Medulla oblongata (tissue), 1 donor: ENCODE measurements at regions not wholly inside any gene's neighbourhood (a gene's known extent, or its start where the extent isn't known, plus 50 kb on each side); places are given as distances from the start of the nearest gene placed in this dataset.

Experiments used
- DNase-seq: peaks from one replicate; pipeline ENCODE4 v3.0.0-alpha.2; 2015; ENCODE audit errors: extremely low spot score

DNA sequence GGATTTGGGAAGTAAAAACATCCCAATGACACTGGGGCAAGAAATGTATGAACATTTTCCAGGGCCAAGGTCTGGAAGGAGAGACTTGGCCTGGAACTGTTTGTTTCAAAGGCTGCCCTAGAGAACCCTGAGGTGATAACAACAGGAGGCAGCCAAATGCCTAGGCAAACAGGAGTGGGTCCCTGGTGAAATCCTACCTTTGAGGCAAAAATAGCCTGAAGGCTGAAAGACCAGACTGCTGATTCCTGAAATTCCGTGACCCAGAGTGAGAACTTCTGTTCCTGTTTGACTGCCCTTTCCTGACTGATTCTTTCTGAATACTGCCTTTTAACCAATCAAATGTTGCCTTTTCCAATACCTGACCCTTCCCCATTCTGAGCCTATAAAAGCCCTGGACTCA is 196.4 kb downstream of the NSUN3 start:
- DNase-seq: no peak

DNA sequence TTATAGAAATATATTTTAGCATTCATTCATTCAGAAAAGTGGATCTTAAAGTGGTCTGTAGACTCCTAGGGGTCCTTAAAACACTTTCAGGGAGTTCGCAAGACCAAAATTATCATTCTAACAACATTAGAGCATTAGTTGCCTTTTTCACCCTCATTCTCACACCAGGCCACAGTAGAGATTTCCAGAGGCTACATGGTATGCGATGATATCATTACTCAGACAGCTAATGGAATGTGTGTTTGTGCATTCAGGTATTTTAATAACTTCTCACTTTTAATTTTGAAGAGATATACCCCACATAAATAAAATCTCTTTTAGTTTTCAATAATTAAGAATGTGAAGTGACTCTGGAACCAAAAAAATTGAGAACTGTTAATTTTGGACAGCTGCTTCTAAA is 206.9 kb downstream of the NSUN3 start:
- DNase-seq: no peak

DNA sequence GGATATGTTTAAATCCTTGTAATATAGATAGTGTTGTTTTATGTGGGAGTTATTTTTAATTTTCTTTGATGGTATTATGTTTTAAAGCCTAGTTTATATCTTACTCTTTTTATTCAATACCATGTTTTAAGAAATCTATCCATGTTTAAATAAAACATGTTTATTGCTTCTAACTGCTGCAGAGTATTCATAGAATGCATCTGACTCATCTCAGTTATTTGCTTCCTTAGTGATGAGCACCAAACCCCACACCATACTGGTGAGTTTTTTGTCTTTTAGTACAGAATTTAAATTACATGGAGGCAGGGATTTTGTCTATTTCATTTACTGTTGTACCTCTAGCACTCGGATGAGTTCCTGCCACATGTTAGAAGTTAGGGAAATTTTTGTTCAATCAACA is 209.2 kb downstream of the NSUN3 start:
- no peak for DNase-seq

DNA sequence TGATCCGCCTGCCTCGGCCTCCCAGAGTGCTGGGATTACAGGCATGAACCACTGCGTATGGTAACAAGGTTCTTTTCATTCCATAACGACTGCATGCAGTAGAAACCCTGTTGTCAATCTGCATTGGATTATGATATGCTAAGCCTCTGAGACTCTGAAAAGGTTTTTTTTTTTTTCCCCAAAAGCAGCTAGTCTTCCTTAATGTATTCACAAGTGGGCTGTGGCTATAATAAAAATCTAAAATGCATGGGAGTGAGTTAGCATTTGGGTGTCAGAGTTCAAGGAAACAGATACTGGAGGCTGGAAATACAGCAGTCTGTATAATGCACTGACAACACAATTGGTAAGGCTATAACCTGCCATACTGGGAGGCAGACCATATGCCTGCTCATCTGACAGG is 218.1 kb downstream of the NSUN3 start:
- no peak for DNase-seq

DNA sequence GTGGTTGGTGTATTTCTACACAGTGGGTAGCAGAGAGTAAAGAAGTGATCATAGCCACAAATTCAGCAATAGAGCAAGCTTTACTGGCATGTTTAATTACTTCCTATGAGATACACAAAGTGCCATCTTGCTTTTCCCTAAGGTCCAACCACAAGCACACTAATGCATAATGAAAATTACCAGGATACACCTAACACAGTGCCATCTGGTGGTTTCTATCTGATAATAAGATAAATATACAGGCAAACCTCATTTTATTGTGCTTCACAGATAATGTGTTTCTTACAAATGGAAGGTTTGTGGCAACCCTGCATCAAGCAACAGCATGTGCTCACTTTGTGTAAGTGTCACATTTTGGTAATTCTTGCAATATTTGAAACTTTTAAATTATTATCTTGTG is 223.0 kb downstream of the NSUN3 start:
- DNase-seq: no peak

DNA sequence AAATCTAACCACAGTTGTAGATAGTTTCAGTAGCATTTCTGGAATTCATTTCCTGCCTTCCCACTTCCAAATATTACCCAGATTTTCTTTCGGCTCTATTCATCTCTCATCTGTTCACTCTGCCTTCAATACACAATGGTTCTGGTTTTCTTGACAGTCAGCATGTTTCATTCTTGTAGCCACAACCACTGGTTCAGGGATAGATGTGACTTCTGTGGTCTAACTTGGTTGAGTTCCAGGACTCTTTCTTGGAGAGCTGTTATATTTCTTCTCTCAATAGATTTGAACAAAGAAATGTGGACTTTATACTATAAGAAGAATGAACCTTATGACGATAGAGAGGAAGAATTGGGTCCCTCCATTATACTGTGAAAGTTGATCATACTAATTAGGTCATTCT is 228.8 kb downstream of the NSUN3 start:
- DNase-seq: no peak

DNA sequence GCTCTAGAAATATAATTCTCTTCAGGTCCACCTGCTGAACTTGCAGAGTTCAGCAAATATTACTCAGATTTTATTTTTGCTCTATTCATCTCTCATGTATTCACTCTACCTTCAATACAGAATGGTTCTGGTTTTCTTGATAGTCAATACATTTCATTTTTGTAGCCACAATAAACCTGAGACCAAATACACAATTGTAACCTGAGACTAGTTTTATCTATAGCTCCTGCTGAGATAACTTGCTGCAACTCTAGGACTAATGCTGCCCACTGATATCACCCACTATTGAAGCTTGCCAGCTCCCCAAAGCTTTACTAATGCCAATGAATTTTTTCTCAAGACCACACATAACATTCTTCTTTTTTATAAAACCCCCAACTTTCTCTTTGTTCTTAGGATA is 229.3 kb downstream of the NSUN3 start:
- no peak for DNase-seq

DNA sequence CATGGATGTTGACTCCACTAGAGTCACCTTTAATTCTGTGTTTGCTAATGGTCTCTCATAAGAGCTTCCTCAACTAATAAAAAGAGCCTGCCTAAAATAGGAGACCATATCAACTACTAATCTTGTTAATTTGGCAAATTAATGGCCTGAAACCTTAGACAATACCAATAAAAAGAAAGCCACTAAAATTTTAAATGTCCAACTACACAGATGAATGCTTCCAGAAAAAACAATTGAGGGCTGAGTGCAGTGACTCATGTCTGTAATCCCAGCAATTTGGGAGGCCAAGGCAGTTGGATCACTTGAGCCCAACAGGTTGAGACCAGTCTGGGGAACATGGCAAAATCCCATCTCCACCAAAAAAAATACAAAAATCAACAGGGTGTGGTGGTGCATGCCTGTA is 230.9 kb downstream of the NSUN3 start:
- DNase-seq: no peak

DNA sequence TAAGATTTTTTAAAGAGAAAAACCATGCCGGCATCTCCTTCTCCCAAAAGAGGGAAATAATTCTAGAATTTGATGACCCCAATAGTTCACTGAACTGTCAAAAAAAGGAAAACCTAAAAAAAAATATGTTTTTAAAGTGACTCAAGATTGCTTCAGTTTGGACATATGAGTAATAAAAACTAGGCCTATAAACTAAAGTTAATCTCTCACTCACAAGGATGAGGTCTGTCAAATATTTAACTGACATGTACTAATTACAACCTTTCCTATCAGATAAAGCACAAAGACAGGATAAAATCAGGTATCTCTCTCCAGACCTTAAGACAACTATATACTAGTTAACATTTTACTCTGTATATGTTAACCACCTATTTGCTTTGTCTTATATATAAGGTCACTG is 231.9 kb downstream of the NSUN3 start:
- no peak for DNase-seq

DNA sequence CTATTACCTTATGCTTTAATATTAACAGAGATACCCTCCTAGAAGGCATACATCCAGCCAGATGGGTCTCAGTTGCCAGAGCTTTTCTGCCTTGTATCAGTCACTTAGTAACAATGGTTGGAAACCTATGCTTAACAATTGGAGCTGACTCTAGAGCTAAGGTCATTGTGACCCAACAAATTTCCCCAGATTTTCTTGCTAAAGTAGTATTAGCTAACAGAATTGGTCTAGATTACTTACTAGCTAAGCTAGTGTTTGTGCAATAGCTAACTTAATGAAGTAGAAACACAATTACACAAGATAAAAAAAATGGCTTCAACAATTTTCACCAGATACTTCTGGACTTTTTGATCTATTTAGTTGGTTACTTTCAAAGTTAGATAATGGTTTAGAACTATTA is 236.9 kb downstream of the NSUN3 start:
- no peak for DNase-seq

DNA sequence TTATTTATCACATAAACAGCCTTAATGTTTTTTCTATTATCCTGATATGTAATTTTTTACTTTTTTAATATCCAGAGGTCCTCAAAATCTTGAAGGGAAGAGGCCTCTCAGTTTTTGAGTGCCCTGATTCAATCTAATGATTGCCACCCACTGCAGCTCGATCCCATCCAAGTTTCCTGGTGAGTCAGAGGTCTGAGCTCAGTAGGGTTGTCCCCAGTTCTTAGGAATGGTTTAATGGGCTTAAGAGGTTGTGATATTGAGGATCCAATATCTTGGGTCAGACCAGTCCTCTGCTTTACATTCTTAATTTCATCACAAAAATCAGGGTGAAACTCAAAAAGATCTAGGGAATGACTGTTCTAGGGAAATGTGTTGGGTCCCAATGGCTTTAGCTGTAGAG is 238.5 kb downstream of the NSUN3 start:
- DNase-seq: no peak

DNA sequence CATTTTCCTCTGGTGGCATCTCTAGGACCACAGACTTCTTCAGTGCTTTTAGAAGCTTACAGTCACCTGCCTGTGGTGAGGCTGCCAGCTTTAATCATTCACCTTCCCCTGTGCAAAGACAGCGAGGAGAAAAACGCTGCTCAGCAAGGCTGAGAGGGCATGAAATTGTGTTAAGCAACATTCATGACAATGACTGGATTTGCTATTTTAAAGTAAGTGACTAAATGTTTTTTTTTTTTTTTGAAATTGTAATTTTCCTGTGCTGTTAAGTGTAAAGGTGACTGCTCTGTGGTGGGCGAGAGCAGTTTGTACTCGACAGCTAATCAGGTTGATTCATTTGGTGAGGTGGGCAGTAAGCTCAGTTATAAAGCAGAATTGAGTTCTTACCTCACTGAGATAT is 240.4 kb downstream of the NSUN3 start:
- no peak for DNase-seq

DNA sequence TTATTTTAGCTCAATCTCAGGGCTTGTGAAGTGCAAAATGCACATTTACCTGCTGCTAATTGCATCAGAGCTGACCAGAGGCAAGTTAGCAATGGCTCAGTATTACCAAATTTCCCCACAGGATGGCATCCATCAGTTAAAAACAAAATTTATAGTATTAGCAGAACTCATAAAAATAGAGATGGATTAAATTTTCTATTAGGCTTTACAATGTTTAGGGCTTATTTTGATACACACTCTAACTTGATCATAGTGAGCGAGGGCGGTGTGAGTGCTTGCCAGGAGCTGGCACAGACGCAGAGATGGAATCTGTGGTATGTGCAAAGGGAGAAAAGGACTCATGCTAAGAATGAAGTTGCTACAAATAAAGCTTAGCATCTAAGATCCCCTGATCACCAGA is 241.0 kb downstream of the NSUN3 start:
- peak; percentile 30 for DNase-seq

DNA sequence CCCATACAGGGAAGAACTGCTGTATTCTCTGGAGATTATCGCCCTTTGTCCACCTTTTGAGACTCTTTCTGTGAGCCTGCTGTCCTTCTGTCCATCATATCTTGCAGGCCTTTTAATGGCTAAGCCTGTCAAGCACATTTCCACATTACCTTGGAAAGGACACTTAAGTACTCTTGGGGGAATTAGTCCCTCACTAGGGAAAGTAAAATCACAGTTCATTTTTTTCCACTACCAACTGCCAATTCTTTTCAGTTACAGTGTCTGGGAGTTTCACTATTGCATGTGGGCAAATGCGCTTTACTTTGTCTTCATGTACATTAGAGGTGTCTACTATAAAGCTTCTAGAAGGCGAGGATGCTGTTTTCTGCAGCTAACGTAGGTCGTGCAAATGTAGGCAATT is 242.1 kb downstream of the NSUN3 start:
- no peak for DNase-seq

DNA sequence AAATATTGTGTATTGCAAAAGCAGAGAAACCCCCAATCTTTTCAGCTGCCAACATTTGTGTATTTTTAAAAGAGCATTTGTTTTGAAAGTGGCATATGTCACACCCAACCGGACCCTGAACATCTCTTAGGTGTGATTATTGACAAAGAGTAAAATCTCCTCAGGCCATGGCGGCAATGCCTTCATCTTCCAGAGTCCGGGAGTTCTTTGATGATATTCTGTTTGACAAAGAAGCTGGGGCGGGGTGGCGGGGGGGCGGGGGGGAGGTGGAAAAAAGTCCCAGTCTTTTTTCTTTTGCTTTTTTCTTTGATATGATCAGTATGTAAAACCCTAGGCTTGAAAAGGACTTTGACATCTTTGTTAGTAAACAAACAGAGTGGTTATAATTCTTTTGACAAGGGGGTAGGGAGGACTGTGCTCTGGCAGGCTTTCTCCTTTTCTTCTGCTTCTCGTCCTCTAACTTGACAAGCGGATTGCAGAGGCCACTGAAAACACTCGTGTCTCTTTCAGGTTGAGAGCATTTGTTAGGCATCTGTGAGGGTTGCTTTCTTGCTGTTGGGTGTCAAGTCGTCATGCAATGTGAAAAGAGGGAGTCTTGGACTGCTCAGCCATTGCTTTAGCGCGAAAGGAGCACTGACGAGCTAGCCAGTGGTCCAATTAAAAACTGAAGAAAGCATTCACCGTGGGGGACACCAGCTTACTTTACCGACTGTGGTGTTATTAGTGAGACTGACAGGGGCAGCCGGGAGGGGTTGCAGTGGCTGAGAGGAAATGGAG is 243.2 kb downstream of the NSUN3 start:
- DNase-seq: no peak

DNA sequence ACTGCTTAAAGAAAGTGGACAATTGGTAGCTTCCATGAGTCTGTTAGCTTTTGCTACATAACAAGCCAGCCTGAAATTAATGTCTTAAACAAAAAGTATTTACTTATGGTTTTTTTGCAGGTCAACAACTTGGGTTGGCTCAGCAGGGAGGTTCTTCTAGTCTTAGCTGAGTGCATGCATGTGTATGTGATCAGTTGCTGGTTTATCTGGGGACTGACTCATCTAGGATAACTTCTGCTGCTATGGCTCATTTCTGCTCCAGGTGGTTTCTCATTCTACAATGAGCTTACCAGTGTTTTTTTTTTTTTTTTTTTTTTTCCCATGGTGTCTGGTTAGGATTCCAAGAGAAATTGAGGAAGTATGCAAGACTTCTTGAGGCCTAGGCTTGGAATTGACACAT is 244.7 kb downstream of the NSUN3 start:
- no peak for DNase-seq

DNA sequence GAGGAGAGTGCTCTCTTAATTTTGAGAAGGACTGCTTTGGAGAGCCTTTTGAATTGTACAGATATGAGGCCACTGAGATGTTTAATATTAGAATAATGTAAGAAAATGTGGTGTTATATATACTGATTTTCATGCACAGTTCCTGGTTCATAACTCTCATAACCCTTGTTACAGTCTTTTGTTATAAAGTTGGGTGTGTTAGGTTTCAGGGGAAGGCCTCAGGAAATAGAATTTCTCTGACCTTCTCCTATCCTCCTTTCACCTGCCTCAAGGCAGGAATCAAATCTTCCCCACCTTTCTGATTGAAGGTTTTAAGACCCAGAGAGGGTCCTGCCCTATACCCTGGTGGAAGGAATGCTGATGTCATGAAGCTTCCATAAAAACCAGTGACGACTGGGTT is 245.9 kb downstream of the NSUN3 start:
- no peak for DNase-seq

DNA sequence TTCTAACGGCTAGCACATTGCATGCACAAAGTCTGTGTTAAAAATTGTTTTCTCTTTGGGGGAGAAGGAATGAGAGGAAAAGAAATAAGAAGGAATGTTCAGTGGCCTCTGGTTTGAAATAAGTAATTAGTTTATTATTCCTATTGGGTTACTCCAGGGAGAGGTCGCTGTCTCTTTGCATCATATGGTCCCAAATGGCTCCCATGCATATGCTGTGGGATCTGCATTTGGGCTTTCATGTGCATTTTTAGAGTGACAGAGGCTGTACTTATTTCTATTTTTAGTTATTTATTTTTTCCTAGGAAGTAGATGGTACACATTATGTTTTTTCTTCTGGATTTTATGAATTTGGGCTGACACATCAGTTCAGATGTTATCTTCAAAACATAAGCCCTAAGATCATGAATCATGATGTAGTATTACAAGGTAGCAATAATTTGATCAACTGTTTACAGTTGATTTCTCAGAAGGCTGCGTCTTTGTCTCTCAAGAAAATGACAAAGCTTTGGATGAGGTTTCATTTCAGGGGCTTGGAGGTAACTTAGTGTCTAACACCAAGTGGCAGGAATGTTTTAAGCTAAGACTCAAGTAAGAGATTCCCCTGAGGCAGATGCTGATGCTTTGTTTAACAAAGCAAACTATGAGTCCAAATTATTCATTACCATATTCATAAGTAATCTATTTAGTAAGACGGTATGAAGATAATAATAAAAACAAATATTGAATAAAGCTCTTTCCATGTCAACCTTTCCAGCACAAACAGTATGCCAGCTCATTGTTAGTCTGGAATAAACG is 247.7 kb downstream of the NSUN3 start:
- DNase-seq: no peak

DNA sequence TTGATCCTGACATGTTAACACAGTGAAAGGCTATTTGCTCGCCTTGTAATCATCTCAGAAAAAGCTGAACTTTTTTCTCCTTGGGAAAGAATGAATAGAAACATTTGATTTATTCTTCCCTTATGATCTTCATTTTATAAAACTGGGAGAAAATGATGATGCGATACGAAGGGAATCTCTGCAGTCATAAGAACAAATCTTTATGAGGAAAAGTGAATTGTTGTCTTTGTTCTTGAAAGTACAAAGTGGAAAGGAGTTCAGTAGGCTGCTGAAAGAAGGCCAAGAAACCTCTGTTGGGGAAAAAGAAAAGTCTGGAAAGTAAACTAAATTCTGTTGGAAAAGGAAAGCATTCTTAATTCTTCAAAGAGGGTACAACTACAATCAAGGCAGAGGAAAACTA is 248.8 kb downstream of the NSUN3 start:
- DNase-seq: peak; percentile 9

DNA sequence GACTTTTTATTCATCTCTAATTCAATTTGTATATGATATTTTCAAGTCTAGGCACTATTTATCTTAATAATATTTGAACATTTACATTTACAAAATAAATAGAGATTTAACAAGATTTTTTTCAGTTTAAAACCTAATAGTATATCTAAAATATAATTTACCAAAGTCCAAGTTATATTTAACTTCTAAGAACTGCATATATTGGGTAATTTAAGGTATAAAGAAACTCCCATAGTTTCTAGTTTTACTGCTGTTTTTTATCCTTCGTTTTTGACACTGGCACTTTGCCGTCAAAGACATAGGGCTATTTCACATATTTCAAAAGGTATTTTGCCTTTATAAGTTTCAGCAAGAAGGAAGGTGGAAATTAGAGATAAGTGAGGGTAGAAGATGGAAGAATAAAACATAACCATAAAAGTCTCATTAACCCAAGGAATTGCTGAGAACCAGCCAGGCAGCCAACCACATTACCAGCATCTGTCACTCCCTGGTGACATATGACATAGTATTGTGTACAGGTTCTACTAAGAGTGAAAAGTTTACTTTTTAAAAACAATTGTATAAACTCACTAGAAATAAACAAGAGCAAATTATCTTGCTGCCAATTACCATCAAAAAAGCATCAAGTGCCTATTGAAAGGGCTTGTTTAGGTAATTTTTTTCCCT is 251.5 kb downstream of the NSUN3 start:
- DNase-seq: no peak

DNA sequence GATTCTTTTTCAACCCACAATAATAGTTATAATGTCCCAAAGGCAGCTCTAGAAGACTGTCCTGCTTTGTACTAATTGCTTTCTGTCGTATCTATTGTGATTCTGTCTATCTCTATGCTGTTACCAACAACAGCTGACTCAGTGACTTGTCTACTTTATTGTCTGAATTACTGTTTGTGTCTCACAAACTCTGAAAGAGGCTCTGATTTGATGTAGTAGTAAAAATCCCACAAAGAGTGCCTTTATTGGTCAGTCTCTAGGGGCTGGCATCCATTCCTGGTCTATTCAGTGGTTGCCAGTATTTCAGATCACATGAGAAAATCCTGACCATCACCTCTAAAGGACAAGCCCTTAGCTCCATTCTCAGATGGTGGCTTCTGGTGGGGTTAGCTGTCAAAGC is 254.2 kb downstream of the NSUN3 start:
- DNase-seq: peak; percentile 88

DNA sequence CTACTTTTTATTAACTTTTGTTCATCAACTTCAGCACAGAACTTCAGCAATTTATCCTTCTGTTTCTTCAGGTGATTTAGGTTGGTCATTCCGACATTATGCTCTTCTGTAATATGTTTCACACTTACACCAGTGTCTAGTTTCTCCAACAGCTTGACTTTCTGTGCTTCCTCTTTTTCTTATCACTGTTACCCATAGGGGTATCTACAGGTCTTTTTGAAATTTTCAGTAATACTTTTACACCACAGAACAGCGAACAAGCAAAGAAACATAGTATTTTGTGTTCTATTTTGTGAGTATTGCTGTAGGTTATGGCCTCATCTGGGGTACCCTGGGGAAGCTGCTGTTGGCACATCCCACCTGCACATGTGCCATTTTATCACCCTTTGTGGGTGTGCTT is 260.7 kb downstream of the NSUN3 start:
- no peak for DNase-seq

DNA sequence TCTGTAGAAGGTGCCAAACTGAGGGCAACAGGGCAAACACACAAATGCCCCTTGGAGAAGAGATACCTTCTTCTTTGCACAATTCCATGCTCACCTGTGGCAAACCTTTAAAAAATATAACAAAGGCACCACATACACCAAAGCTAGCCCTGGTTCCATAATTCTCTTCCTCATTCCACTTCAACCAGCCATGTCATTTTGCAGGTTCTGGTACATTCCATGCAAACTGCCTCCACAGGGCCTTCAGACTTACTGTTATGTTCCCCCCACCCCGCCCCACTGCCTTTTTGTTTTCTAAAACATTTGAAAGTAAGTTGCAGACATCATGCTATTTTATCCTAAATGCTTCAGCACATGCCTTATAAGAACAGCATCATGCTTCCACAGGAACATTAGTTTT is 269.0 kb downstream of the NSUN3 start:
- no peak for DNase-seq
